H1 (cell line): ENCODE measurements at regions not wholly inside any gene's neighbourhood (a gene's known extent, or its start where the extent isn't known, plus 50 kb on each side); places are given as distances from the start of the nearest gene placed in this dataset.

ENCODE experiments used
- HDAC2 ChIP-seq, 2 experiments: fragments of 300-600 bp in 1 of 2; sonication (generic) in 1 of 2; IDR thresholded peaks; 2 replicates each; pipeline ENCODE4 v1.6.1; 2011 to 2012; ENCODE audit warnings: low read depth in 2 of 2, low read length in 2 of 2, mild to moderate bottlenecking in 2 of 2, moderate library complexity in 2 of 2, borderline replicate concordance in 1 of 2, inconsistent platforms in 1 of 2
- JUND ChIP-seq: IDR thresholded peaks from 2 replicates; pipeline ENCODE4 v1.6.1; 2011; ENCODE audit warnings: mild to moderate bottlenecking, improper control_type of control experiment, low read length
- MAFK ChIP-seq: IDR thresholded peaks from 2 replicates; pipeline ENCODE4 v1.6.1; 2012; ENCODE audit warnings: low read depth, mild to moderate bottlenecking, improper control_type of control experiment, low read length
- SIN3A ChIP-seq, 2 experiments: IDR thresholded peaks in 1 of 2; conservative IDR thresholded peaks in 1 of 2; 2 replicates each; pipeline ENCODE4 v1.6.1; 2011 to 2012; ENCODE audit warnings: low read length in 2 of 2, improper control_type of control experiment in 1 of 2, low read depth in 1 of 2, mild to moderate bottlenecking in 1 of 2
- SIX5 ChIP-seq: IDR thresholded peaks from 2 replicates; pipeline ENCODE4 v1.6.1; 2011; ENCODE audit warnings: mild to moderate bottlenecking, low read depth, low read length
- TBP ChIP-seq: IDR thresholded peaks from 2 replicates; pipeline ENCODE4 v1.6.1; 2011; ENCODE audit warnings: low read depth, low read length, improper control_type of control experiment
- TEAD4 ChIP-seq: IDR thresholded peaks from 2 replicates; pipeline ENCODE4 v1.6.1; 2012; ENCODE audit warnings: low read depth, low read length, inconsistent platforms, mixed read lengths

DNA sequence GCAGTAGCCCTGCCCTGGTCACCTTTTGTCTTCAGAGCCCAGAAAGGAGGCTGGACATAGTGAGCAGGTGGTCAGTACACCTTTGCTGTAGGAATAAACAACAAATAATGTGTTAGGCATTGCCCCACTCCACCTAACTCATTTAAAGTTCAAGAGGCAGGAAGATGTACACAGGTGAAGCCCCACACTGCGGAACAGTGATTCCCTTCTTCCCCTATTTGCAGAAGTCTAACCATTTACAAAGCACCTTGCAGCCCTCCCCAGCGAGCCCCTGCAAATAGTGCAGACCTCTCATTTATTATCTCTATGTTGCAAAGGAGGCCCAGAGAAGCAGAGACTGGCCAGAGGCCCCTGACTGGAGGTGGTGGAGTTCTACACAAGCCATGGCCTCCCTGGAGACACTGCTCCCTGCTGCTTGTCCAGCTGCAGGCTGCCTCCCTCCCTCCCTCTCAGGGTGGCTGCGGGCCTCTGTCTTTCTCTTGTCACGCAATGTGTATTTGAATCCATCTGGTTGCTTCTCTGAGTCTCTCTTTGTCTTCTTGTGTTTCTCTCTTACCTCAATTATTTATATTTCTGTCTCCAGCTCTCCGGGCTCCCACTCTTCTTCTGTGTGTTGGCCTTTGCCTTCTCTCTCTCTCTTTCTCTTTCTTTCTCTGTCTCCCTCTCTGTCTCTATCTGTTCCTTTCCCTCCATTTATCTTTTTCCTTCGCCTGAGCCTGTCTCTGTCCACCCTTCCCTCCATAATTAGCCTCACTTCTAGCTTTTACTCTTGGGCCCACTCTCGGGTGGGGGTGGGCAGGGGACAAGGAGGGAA lies 59.1 kb upstream of the PRDM11 start (continued):
- TF ChIP-seq JUND (no peak), TBP (no peak), TEAD4 (no peak), SIX5 (no peak), HDAC2 (IDR thresholded peaks at IDR 0.05; ENCODE audit: borderline replicate concordance in 1 of 2, low read depth in 2 of 2, low read length in 2 of 2) (no peak), SIN3A (conservative IDR thresholded peaks at IDR 0.05 in 1 of 2, IDR thresholded peaks at IDR 0.05 in 1 of 2; ENCODE audit: low read depth in 1 of 2, low read length in 2 of 2) (no peak), MAFK (no peak)
